Inferior parietal cortex (tissue), 1 donor: ENCODE measurements at regions not wholly inside any gene's neighbourhood (a gene's known extent, or its start where the extent isn't known, plus 50 kb on each side); places are given as distances from the start of the nearest gene placed in this dataset.
"Not testable (repeated sequence)": the region's sequence is repeated elsewhere in the genome, so short reads cannot be mapped to it uniquely, and the experiment has no call there.

Experiments used
- DNase-seq: peaks from one replicate; pipeline ENCODE4 v3.0.0-alpha.2; 2016; ENCODE audit errors: extremely low spot score

GRCh38 chr16:23013484-23013883 is 135.8 kb downstream of the USP31 start:
- peak; percentile 4 for DNase-seq

GRCh38 chr16:23009075-23009474 is 140.2 kb downstream of the USP31 start:
- DNase-seq = no peak

- DNase-seq = no peak
Measured at GRCh38 chr16:23008041-23008440, 141.2 kb downstream of the USP31 start.

- DNase-seq = no peak
Measured at GRCh38 chr16:23006380-23006779, 142.9 kb downstream of the USP31 start.

GRCh38 chr16:23005951-23006350 is 143.3 kb downstream of the USP31 start:
- no peak for DNase-seq

- no peak for DNase-seq
Measured at GRCh38 chr16:22989598-22989997, 159.7 kb downstream of the USP31 start.

- no peak for DNase-seq
Measured at GRCh38 chr16:22983614-22984013, 165.6 kb downstream of the USP31 start.

GRCh38 chr16:22980514-22980913 is 166.6 kb downstream of the HS3ST2 start:
- DNase-seq = not testable (repeated sequence)

GRCh38 chr16:22979038-22979437 is 165.1 kb downstream of the HS3ST2 start:
- peak; percentile 11 for DNase-seq

GRCh38 chr16:22977294-22977697 is 163.3 kb downstream of the HS3ST2 start:
- peak; percentile 44 for DNase-seq

GRCh38 chr16:22973522-22973921 is 159.6 kb downstream of the HS3ST2 start:
- DNase-seq = no peak

- DNase-seq = no peak
Measured at GRCh38 chr16:22971346-22971924, 157.5 kb downstream of the HS3ST2 start.

- DNase-seq = no peak
Measured at GRCh38 chr16:22970209-22970865, 156.4 kb downstream of the HS3ST2 start.

GRCh38 chr16:22969567-22969966 is 155.6 kb downstream of the HS3ST2 start:
- DNase-seq = no peak

- DNase-seq = no peak
Measured at GRCh38 chr16:22968931-22969330, 155.0 kb downstream of the HS3ST2 start.

GRCh38 chr16:22967521-22968095 is 153.6 kb downstream of the HS3ST2 start:
- no peak for DNase-seq
